NCI-H2171 (cell line): ENCODE measurements at regions not wholly inside any gene's neighbourhood (a gene's known extent, or its start where the extent isn't known, plus 50 kb on each side); places are given as distances from the start of the nearest gene placed in this dataset.

Source experiments
- DNase-seq: peaks from one replicate; lab custom pipeline; 2025; lab: John Stamatoyannopoulos, UW

GRCh38 chr5:10073441-10074104 lies 176.1 kb downstream of the ATPSCKMT start:
- no peak for DNase-seq

- no peak for DNase-seq
Measured at GRCh38 chr5:10069637-10070313, 179.9 kb downstream of the ATPSCKMT start.

- DNase-seq, result no peak
Measured at GRCh38 chr5:10065428-10066000, 184.2 kb downstream of the ATPSCKMT start.

GRCh38 chr5:10064546-10065195 lies 185.0 kb downstream of the ATPSCKMT start:
- no peak for DNase-seq

GRCh38 chr5:10063997-10064396 lies 185.7 kb downstream of the ATPSCKMT start:
- no peak for DNase-seq

- no peak for DNase-seq
Measured at GRCh38 chr5:10059980-10060379, 189.7 kb downstream of the ATPSCKMT start.

GRCh38 chr5:10059556-10059955 lies 190.1 kb downstream of the ATPSCKMT start:
- DNase-seq, result no peak

- DNase-seq, result no peak
Measured at GRCh38 chr5:10057356-10057755, 192.3 kb downstream of the ATPSCKMT start.

GRCh38 chr5:10056228-10056760 lies 193.4 kb downstream of the ATPSCKMT start:
- DNase-seq, result no peak

GRCh38 chr5:10049858-10050455 lies 199.7 kb downstream of the ATPSCKMT start:
- DNase-seq, result no peak

- DNase-seq, result no peak
Measured at GRCh38 chr5:10046676-10047075, 203.0 kb downstream of the ATPSCKMT start.

GRCh38 chr5:10045376-10045775 lies 204.3 kb downstream of the ATPSCKMT start:
- no peak for DNase-seq

- DNase-seq, result no peak
Measured at GRCh38 chr5:10036136-10036815, 213.4 kb downstream of the ATPSCKMT start.

GRCh38 chr5:10034001-10034400 lies 215.7 kb downstream of the ATPSCKMT start:
- no peak for DNase-seq

- DNase-seq, result no peak
Measured at GRCh38 chr5:10031817-10032216, 217.9 kb downstream of the ATPSCKMT start.

- DNase-seq, result no peak
Measured at GRCh38 chr5:10030219-10030831, 219.4 kb downstream of the ATPSCKMT start.

GRCh38 chr5:10023494-10023893 lies 226.2 kb downstream of the ATPSCKMT start:
- DNase-seq, result no peak

- no peak for DNase-seq
Measured at GRCh38 chr5:10021248-10021647, 228.4 kb downstream of the ATPSCKMT start.

- no peak for DNase-seq
Measured at GRCh38 chr5:10019236-10019635, 230.5 kb downstream of the ATPSCKMT start.

GRCh38 chr5:10018201-10019069 lies 231.3 kb downstream of the ATPSCKMT start:
- DNase-seq, result no peak
